ENCODE measurements at regions not wholly inside any gene's neighbourhood (a gene's known extent, or its start where the extent isn't known, plus 50 kb on each side); places are given as distances from the start of the nearest gene placed in this dataset.

DNA sequence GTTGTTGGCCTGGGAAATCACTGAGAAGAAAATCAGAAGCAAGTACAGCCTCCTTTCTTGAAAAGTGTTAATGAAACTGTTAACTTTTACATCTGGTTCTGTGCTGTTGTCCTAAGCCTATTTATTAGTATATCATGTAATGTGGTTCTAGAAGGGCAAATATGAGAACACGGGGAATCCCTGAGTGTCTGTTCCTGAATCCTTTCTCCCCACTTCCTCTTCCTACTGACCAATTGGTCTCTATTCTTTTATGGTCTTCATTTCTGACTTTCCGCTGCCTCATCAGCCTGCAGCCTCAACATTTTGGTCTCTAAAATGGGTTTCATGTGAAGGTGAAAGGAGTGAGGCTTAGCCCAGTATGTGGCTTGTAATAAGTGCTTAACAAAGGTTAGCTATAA is 159.9 kb upstream of the MAMLD1 start:
- TF ChIP-seq CTCF (IDR thresholded peaks at IDR 0.05 in 2 of 3, conservative IDR thresholded peaks at IDR 0.05 in 1 of 3; ENCODE audit: control insufficient read depth in 2 of 3, extremely low read depth in 1 of 3, insufficient read depth in 1 of 3, low read depth in 3 of 3, low read length in 3 of 3) (no peak), CREB1 (IDR thresholded peaks at IDR 0.05; ENCODE audit: low read depth) (no peak), BCL3 (IDR thresholded peaks at IDR 0.05; ENCODE audit: borderline replicate concordance, insufficient read depth, low read depth, low read length, poor library complexity, severe bottlenecking) (no peak), ZNF274 (IDR thresholded peaks at IDR 0.05; ENCODE audit: insufficient read depth, insufficient read length) (no peak), POLR2A (IDR thresholded peaks at IDR 0.05; ENCODE audit: low read depth, low read length) (no peak), YBX1 (IDR thresholded peaks at IDR 0.05) (no peak), NBN (IDR thresholded peaks at IDR 0.05) (no peak), TARDBP (IDR thresholded peaks at IDR 0.05; ENCODE audit: borderline replicate concordance) (no peak), SMARCA5 (IDR thresholded peaks at IDR 0.05) (no peak), YY1 (IDR thresholded peaks at IDR 0.05; ENCODE audit: low read depth, low read length) (no peak), CBX5 (IDR thresholded peaks at IDR 0.05; ENCODE audit: low read depth) (no peak), FOS (IDR thresholded peaks at IDR 0.05; ENCODE audit: borderline replicate concordance, extremely low read depth, insufficient read length) (no peak), STAT1 (conservative IDR thresholded peaks at IDR 0.05) (no peak), SMAD1 (IDR thresholded peaks at IDR 0.05; ENCODE audit: low read depth, partially characterized antibody) (no peak)
